SK-N-SH treated with all-trans-retinoic acid at 6 μM for 48 hours (cell line): ENCODE measurements at regions not wholly inside any gene's neighbourhood (a gene's known extent, or its start where the extent isn't known, plus 50 kb on each side); places are given as distances from the start of the nearest gene placed in this dataset.

Experiments used
- ATAC-seq: fragments of 200-7000 bp; cut with Tn5 transposase; 3 replicates; pipeline ENCODE4 v1.9.1; 2020; ENCODE audit warnings: mild to moderate bottlenecking, moderate library complexity
- ARNTL ChIP-seq: fragments of 450-650 bp; formaldehyde crosslinking; IDR thresholded peaks from 2 replicates; pipeline ENCODE4 v1.5.0; 2020; ENCODE audit warnings: low read depth, mild to moderate bottlenecking, moderate library complexity, borderline replicate concordance
- BACH2 ChIP-seq: fragments of 250-450 bp; sonication (Bioruptor Pico); IDR thresholded peaks from 2 replicates; pipeline ENCODE4 v1.9.0; 2021; ENCODE audit warnings: mild to moderate bottlenecking, borderline replicate concordance
- CSDC2 ChIP-seq: fragments of 250-450 bp; sonication (Bioruptor Pico); IDR thresholded peaks from 2 replicates; pipeline ENCODE4 v1.5.0; 2020; ENCODE audit warnings: mild to moderate bottlenecking, moderate library complexity
- ESRRG ChIP-seq: fragments of 250-450 bp; sonication (Bioruptor Pico); IDR thresholded peaks from 2 replicates; pipeline ENCODE4 v1.6.1; 2021; ENCODE audit warnings: mild to moderate bottlenecking
- GLIS3 ChIP-seq: fragments of 250-450 bp; sonication (Bioruptor Pico); IDR thresholded peaks from 2 replicates; pipeline ENCODE4 v1.5.0; 2020; ENCODE audit warnings: mild to moderate bottlenecking, moderate library complexity
- ISL1 ChIP-seq: fragments of 250-450 bp; sonication (Bioruptor Pico); IDR thresholded peaks from 2 replicates; pipeline ENCODE4 v2.1.2; 2022; ENCODE audit warnings: mild to moderate bottlenecking, moderate library complexity
- OSR1 ChIP-seq: fragments of 250-450 bp; sonication (Bioruptor Pico); IDR thresholded peaks from 2 replicates; pipeline ENCODE4 v1.8.0; 2022; ENCODE audit warnings: moderate library complexity, mild to moderate bottlenecking, inconsistent platforms
- PPARA ChIP-seq: fragments of 250-450 bp; sonication (Bioruptor Pico); IDR thresholded peaks from 2 replicates; pipeline ENCODE4 v1.5.0; 2020; ENCODE audit warnings: mild to moderate bottlenecking, borderline replicate concordance
- RARB ChIP-seq: fragments of 250-450 bp; sonication (Bioruptor Pico); IDR thresholded peaks from 2 replicates; pipeline ENCODE4 v1.8.0; 2021; ENCODE audit warnings: mild to moderate bottlenecking, moderate library complexity
- SNAI2 ChIP-seq: fragments of 250-450 bp; sonication (Bioruptor Pico); IDR thresholded peaks from 2 replicates; pipeline ENCODE4 v1.5.0; 2020; ENCODE audit warnings: mild to moderate bottlenecking, moderate library complexity
- TOX ChIP-seq: fragments of 250-450 bp; sonication (Bioruptor Pico); IDR thresholded peaks from 2 replicates; pipeline ENCODE4 v1.8.0; 2021; ENCODE audit warnings: mild to moderate bottlenecking, moderate library complexity, borderline replicate concordance
- ZC3H10 ChIP-seq: fragments of 250-450 bp; sonication (Bioruptor Pico); IDR thresholded peaks from 2 replicates; pipeline ENCODE4 v1.5.1; 2021; ENCODE audit warnings: mild to moderate bottlenecking, moderate library complexity
- ZFP3 ChIP-seq: fragments of 250-450 bp; sonication (Bioruptor Pico); IDR thresholded peaks from 2 replicates; pipeline ENCODE4 v1.5.0; 2020; ENCODE audit warnings: mild to moderate bottlenecking, moderate library complexity
- ZFP30 ChIP-seq: fragments of 450-650 bp; formaldehyde crosslinking; IDR thresholded peaks from 2 replicates; pipeline ENCODE4 v1.5.0; 2022; ENCODE audit warnings: mild to moderate bottlenecking, moderate library complexity
- ZNF565 ChIP-seq: fragments of 450-650 bp; formaldehyde crosslinking; conservative IDR thresholded peaks from 2 replicates; pipeline ENCODE4 v1.5.0; 2020; ENCODE audit warnings: low read depth, mild to moderate bottlenecking, moderate library complexity
- ZNF70 ChIP-seq: fragments of 450-650 bp; formaldehyde crosslinking; IDR thresholded peaks from 2 replicates; pipeline ENCODE4 v1.5.0; 2020; ENCODE audit warnings: mild to moderate bottlenecking, moderate library complexity
- ZNF8 ChIP-seq: fragments of 450-650 bp; formaldehyde crosslinking; IDR thresholded peaks from 2 replicates; pipeline ENCODE4 v1.5.0; 2020; ENCODE audit warnings: mild to moderate bottlenecking, moderate library complexity
- TF ChIP-seq, protein P1 (sequence below): fragments of 250-450 bp; sonication (Bioruptor Pico); IDR thresholded peaks from 2 replicates; pipeline ENCODE4 v1.5.0; 2020; ENCODE audit warnings: mild to moderate bottlenecking, moderate library complexity
- TF ChIP-seq, protein P2 (sequence below): fragments of 250-450 bp; sonication (Bioruptor Pico); IDR thresholded peaks from 2 replicates; pipeline ENCODE4 v1.8.0; 2020; ENCODE audit warnings: mild to moderate bottlenecking, moderate library complexity, borderline replicate concordance
- TF ChIP-seq, protein P3 (sequence below): fragments of 250-450 bp; sonication (Bioruptor Pico); IDR thresholded peaks from 2 replicates; pipeline ENCODE4 v1.8.0; 2021; ENCODE audit warnings: low read depth, mild to moderate bottlenecking, moderate library complexity, borderline replicate concordance
- TF ChIP-seq, protein P4 (sequence below): fragments of 250-450 bp; sonication (Bioruptor Pico); IDR thresholded peaks from 2 replicates; pipeline ENCODE4 v1.5.1; 2020; ENCODE audit warnings: low read depth, mild to moderate bottlenecking, moderate library complexity
- TF ChIP-seq, protein P5 (sequence below): fragments of 250-450 bp; sonication (Bioruptor Pico); IDR thresholded peaks from 2 replicates; pipeline ENCODE4 v1.5.1; 2021; ENCODE audit warnings: mild to moderate bottlenecking, moderate library complexity

DNA sequence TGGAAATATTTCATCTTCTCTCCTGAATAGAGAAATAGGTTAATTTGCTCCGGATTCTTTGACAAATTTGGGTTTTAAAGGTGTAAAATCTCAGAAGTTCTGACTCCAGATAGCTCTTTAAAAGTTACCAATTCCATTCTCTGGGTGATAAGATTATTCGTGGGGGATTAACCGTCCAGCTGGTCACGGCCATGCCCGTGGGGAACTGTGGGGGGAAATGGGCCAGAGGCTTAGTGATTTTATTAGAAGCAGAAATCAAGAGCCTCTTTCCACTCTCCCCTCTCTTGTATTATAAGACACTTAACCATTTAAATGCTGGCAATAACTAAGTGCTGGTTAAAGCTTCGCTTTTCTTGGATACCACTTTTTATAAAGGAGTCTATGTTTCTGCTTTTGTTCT lies 376.4 kb upstream of the KAZN start:
- no peak for TF ChIP-seq ZNF70
- no peak for TF ChIP-seq OSR1 (CRISPR knock-in tag)
- no peak for TF ChIP-seq ZFP30 (CRISPR knock-in tag)
- no peak for TF ChIP-seq SNAI2 (CRISPR knock-in tag)
- no peak for TF ChIP-seq ISL1
- TF ChIP-seq TOX (CRISPR knock-in tag): no peak
- TF ChIP-seq, protein P1, sequence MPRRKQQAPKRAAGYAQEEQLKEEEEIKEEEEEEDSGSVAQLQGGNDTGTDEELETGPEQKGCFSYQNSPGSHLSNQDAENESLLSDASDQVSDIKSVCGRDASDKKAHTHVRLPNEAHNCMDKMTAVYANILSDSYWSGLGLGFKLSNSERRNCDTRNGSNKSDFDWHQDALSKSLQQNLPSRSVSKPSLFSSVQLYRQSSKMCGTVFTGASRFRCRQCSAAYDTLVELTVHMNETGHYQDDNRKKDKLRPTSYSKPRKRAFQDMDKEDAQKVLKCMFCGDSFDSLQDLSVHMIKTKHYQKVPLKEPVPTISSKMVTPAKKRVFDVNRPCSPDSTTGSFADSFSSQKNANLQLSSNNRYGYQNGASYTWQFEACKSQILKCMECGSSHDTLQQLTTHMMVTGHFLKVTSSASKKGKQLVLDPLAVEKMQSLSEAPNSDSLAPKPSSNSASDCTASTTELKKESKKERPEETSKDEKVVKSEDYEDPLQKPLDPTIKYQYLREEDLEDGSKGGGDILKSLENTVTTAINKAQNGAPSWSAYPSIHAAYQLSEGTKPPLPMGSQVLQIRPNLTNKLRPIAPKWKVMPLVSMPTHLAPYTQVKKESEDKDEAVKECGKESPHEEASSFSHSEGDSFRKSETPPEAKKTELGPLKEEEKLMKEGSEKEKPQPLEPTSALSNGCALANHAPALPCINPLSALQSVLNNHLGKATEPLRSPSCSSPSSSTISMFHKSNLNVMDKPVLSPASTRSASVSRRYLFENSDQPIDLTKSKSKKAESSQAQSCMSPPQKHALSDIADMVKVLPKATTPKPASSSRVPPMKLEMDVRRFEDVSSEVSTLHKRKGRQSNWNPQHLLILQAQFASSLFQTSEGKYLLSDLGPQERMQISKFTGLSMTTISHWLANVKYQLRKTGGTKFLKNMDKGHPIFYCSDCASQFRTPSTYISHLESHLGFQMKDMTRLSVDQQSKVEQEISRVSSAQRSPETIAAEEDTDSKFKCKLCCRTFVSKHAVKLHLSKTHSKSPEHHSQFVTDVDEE: no peak
- TF ChIP-seq, protein P2, sequence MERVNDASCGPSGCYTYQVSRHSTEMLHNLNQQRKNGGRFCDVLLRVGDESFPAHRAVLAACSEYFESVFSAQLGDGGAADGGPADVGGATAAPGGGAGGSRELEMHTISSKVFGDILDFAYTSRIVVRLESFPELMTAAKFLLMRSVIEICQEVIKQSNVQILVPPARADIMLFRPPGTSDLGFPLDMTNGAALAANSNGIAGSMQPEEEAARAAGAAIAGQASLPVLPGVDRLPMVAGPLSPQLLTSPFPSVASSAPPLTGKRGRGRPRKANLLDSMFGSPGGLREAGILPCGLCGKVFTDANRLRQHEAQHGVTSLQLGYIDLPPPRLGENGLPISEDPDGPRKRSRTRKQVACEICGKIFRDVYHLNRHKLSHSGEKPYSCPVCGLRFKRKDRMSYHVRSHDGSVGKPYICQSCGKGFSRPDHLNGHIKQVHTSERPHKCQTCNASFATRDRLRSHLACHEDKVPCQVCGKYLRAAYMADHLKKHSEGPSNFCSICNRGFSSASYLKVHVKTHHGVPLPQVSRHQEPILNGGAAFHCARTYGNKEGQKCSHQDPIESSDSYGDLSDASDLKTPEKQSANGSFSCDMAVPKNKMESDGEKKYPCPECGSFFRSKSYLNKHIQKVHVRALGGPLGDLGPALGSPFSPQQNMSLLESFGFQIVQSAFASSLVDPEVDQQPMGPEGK (CRISPR knock-in tag): no peak
- TF ChIP-seq, protein P3, sequence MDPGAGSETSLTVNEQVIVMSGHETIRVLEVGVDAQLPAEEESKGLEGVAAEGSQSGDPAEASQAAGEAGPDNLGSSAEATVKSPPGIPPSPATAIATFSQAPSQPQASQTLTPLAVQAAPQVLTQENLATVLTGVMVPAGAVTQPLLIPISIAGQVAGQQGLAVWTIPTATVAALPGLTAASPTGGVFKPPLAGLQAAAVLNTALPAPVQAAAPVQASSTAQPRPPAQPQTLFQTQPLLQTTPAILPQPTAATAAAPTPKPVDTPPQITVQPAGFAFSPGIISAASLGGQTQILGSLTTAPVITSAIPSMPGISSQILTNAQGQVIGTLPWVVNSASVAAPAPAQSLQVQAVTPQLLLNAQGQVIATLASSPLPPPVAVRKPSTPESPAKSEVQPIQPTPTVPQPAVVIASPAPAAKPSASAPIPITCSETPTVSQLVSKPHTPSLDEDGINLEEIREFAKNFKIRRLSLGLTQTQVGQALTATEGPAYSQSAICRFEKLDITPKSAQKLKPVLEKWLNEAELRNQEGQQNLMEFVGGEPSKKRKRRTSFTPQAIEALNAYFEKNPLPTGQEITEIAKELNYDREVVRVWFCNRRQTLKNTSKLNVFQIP: no peak
- TF ChIP-seq, protein P4, sequence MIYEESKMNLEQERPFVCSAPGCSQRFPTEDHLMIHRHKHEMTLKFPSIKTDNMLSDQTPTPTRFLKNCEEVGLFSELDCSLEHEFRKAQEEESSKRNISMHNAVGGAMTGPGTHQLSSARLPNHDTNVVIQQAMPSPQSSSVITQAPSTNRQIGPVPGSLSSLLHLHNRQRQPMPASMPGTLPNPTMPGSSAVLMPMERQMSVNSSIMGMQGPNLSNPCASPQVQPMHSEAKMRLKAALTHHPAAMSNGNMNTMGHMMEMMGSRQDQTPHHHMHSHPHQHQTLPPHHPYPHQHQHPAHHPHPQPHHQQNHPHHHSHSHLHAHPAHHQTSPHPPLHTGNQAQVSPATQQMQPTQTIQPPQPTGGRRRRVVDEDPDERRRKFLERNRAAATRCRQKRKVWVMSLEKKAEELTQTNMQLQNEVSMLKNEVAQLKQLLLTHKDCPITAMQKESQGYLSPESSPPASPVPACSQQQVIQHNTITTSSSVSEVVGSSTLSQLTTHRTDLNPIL: no peak
- TF ChIP-seq, protein P5, sequence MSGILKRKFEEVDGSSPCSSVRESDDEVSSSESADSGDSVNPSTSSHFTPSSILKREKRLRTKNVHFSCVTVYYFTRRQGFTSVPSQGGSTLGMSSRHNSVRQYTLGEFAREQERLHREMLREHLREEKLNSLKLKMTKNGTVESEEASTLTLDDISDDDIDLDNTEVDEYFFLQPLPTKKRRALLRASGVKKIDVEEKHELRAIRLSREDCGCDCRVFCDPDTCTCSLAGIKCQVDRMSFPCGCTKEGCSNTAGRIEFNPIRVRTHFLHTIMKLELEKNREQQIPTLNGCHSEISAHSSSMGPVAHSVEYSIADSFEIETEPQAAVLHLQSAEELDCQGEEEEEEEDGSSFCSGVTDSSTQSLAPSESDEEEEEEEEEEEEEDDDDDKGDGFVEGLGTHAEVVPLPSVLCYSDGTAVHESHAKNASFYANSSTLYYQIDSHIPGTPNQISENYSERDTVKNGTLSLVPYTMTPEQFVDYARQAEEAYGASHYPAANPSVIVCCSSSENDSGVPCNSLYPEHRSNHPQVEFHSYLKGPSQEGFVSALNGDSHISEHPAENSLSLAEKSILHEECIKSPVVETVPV: no peak
- no peak for TF ChIP-seq ZNF8 (CRISPR knock-in tag)
- no peak for TF ChIP-seq RARB (CRISPR knock-in tag)
- no peak for TF ChIP-seq ZC3H10 (CRISPR knock-in tag)
- TF ChIP-seq GLIS3 (CRISPR knock-in tag): no peak
- TF ChIP-seq ZNF565 (CRISPR knock-in tag): no peak
- TF ChIP-seq ZFP3 (CRISPR knock-in tag): no peak
- no peak for TF ChIP-seq CSDC2 (CRISPR knock-in tag)
- TF ChIP-seq BACH2 (CRISPR knock-in tag): no peak
- TF ChIP-seq, all 23 proteins: peak for 0
- ATAC-seq: no peak

DNA sequence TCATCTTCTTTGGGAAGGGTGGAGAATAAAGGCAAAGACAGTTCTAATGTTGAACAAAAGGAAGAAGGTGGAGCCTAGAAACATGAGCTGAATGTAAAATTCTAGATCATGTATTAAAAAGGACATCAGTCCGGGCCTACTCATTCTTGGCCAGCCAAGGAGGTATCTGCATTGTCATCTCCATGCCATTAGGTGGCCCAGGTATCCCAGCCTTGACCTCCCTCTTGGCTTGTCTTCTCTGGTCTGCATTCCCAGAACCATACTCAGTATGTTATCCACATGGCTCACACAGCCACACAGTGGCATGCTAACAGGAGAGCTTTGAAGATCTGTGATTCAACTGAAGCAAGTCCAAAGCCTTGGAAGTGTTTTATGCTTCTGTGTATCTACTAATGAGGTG lies 369.8 kb upstream of the KAZN start:
- TF ChIP-seq ZNF565 (CRISPR knock-in tag): no peak
- TF ChIP-seq, all 23 proteins: peak for 0
- ATAC-seq: no peak

DNA sequence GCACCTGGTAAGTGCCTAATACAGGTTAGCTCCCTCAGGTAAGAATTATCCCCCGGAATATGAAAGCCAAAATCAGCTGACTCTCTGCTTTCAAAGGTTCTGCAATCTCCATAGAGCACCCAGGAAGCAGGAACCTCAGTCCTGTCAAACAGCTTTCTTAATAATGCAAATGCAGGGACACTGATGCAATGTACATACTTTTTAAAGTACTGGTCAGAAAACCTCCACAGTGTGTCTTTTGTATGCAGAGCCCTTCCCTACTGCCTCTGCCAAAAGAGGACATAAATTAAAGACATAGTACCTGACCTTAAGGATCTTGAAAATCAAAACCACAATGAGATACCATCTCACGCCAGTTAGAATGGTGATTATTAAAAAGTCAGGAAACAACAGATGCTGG lies 365.0 kb upstream of the KAZN start:
- TF ChIP-seq ARNTL (CRISPR knock-in tag) (no peak), RARB (CRISPR knock-in tag) (no peak), OSR1 (CRISPR knock-in tag) (no peak), CSDC2 (CRISPR knock-in tag) (no peak), ESRRG (CRISPR knock-in tag) (no peak), SNAI2 (CRISPR knock-in tag) (no peak), PPARA (no peak), TOX (CRISPR knock-in tag) (no peak), ZNF70 (no peak)
- TF ChIP-seq, protein P3: no peak
- TF ChIP-seq, all 23 proteins: peak for 0
- no peak for ATAC-seq
